Keratinocyte (primary cell): ENCODE measurements at regions not wholly inside any gene's neighbourhood (a gene's known extent, or its start where the extent isn't known, plus 50 kb on each side); places are given as distances from the start of the nearest gene placed in this dataset.

Experiments
- DNase-seq: peaks from one replicate; pipeline ENCODE4 v3.0.0-alpha.2; 2011; ENCODE audit warnings: low read depth, missing footprints, low spot score
- FAIRE-seq: peaks from 2 replicates; lab custom pipeline; 2011; peaks lifted over from hg19 to GRCh38; lab: Jason Lieb, UNC
- H2AFZ ChIP-seq: 2 replicates; pipeline ENCODE4 v1.6.0; 2012; ENCODE audit warnings: low read length, control low read depth, inconsistent platforms; ENCODE audit not compliant: control insufficient read depth
- H3K27ac ChIP-seq: 2 replicates; pipeline ENCODE4 v1.5.1; 2011; ENCODE audit warnings: low read length; ENCODE audit not compliant: control insufficient read depth, insufficient read depth
- H3K27me3 ChIP-seq: 3 replicates; pipeline ENCODE4 v1.6.0; 2011; ENCODE audit warnings: low read length; ENCODE audit not compliant: control insufficient read depth, insufficient read depth; ENCODE audit errors: extremely low read depth
- H3K36me3 ChIP-seq, 2 experiments: 2 replicates in 1 of 2; 3 replicates in 1 of 2; pipeline ENCODE4 v1.5.1; 2011; ENCODE audit warnings: low read length in 2 of 2, mild to moderate bottlenecking in 1 of 2; ENCODE audit not compliant: control insufficient read depth in 2 of 2, insufficient read depth in 2 of 2; ENCODE audit errors: extremely low read depth in 1 of 2
- H3K4me1 ChIP-seq: 3 replicates; pipeline ENCODE4 v1.5.1; 2011; ENCODE audit warnings: low read length; ENCODE audit not compliant: control insufficient read depth, insufficient read depth; ENCODE audit errors: extremely low read depth
- H3K4me2 ChIP-seq: 3 replicates; pipeline ENCODE4 v1.6.0; 2011; ENCODE audit warnings: low read depth, low read length; ENCODE audit not compliant: control insufficient read depth, insufficient read depth; ENCODE audit errors: extremely low read depth
- H3K4me3 ChIP-seq, 3 experiments: fragments of 200-600 bp in 1 of 3; sonication (generic) in 1 of 3; 2 replicates in 2 of 3; 3 replicates in 1 of 3; pipeline ENCODE4 v1.5.1; 2011 to 2016; ENCODE audit warnings: low read length in 3 of 3, mild to moderate bottlenecking in 3 of 3, control low read depth in 2 of 3, inconsistent platforms in 1 of 3, low read depth in 1 of 3, mixed read lengths in 1 of 3, mixed run types in 1 of 3, moderate library complexity in 1 of 3; ENCODE audit not compliant: control insufficient read depth in 2 of 3, insufficient read depth in 2 of 3; ENCODE audit errors: extremely low read depth in 1 of 3
- H3K79me2 ChIP-seq: 2 replicates; pipeline ENCODE4 v1.6.0; 2012; ENCODE audit warnings: low read length; ENCODE audit not compliant: control insufficient read depth, insufficient read depth
- H3K9ac ChIP-seq: 3 replicates; pipeline ENCODE4 v1.6.0; 2011; ENCODE audit warnings: low read length; ENCODE audit not compliant: control insufficient read depth, insufficient read depth; ENCODE audit errors: extremely low read depth
- H3K9me1 ChIP-seq: 3 replicates; pipeline ENCODE4 v1.6.0; 2011; ENCODE audit warnings: low read length; ENCODE audit not compliant: control insufficient read depth, insufficient read depth; ENCODE audit errors: extremely low read depth
- H3K9me3 ChIP-seq: 2 replicates; pipeline ENCODE4 v1.5.1; 2012; ENCODE audit warnings: low read depth, low read length; ENCODE audit not compliant: control insufficient read depth
- H4K20me1 ChIP-seq: 3 replicates; pipeline ENCODE4 v1.6.0; 2011; ENCODE audit warnings: low read length; ENCODE audit not compliant: control insufficient read depth, insufficient read depth; ENCODE audit errors: extremely low read depth
- CTCF ChIP-seq, 3 experiments: IDR thresholded peaks in 1 of 3; conservative IDR thresholded peaks in 1 of 3; optimal IDR thresholded peaks in 1 of 3; 2 replicates in 2 of 3; 3 replicates in 1 of 3; pipeline versions ENCODE3 to v1.5.1; 2011; ENCODE audit warnings: low read length in 3 of 3, mild to moderate bottlenecking in 3 of 3, moderate library complexity in 2 of 3, control low read depth in 1 of 3, inconsistent platforms in 1 of 3; ENCODE audit not compliant: insufficient read depth in 2 of 3; ENCODE audit errors: extremely low read depth in 1 of 3
- EZH2 ChIP-seq: IDR thresholded peaks from one replicate; pipeline ENCODE4 v1.6.1; 2012; ENCODE audit warnings: inconsistent platforms, mild to moderate bottlenecking, low read length, moderate library complexity
- dilution Hi-C: fragments of 300-500 bp; cut with MboI; formaldehyde crosslinking; loops from one replicate; pipeline ENCODE4 v1.7.0; 2020; ENCODE audit warnings: low sequenced_read_pairs; ENCODE audit not compliant: extremely low pct_ligation_motif_present

- Histone ChIP-seq H3K27me3 (peaks cover 28% of the 10 kb centered on the region), H3K36me3 (no peaks in the 10 kb centered on the region)
- dilution Hi-C loops, result no loop called here
Observed at GRCh38 chr15:70412794-70413193, 315.1 kb upstream of the TLE3 start.

GRCh38 chr15:70411143-70411863, 313.6 kb upstream of the TLE3 start:
- H3K36me3 ChIP-seq, result no peaks in the 10 kb centered on the region
- FAIRE-seq (no peak), DNase-seq (no peak)
- TF ChIP-seq CTCF (optimal IDR thresholded peaks at IDR 0.05 in 1 of 3, IDR thresholded peaks at IDR 0.05 in 1 of 3, conservative IDR thresholded peaks at IDR 0.05 in 1 of 3; ENCODE audit: extremely low read depth in 1 of 3, insufficient read depth in 2 of 3, low read length in 3 of 3), result no peak
- no peak for TF ChIP-seq EZH2
- H3K4me1 ChIP-seq, result peaks cover 11% of the 10 kb centered on the region
- no peak overlapping the region for H2AFZ ChIP-seq
- H3K27ac ChIP-seq, result no peak overlapping the region
- dilution Hi-C loops, result no loop called here
- H3K4me3 ChIP-seq, result no peak overlapping the region
- no peaks in the 10 kb centered on the region for H4K20me1 ChIP-seq
- peaks cover 2% of the 10 kb centered on the region for H3K9me3 ChIP-seq
- H3K27me3 ChIP-seq, result peaks cover 19% of the 10 kb centered on the region
- no peak overlapping the region for H3K4me2 ChIP-seq
- H3K9me1 ChIP-seq, result no peaks in the 10 kb centered on the region
- H3K79me2 ChIP-seq, result no peaks in the 10 kb centered on the region
- H3K9ac ChIP-seq, result no peak overlapping the region

More at GRCh38 chr15:70412794-70413193, 315.1 kb upstream of the TLE3 start:
- Histone ChIP-seq H3K4me3 (no peak overlapping the region), H3K9ac (no peak overlapping the region), H3K4me1 (peaks cover 11% of the 10 kb centered on the region), H3K9me1 (no peaks in the 10 kb centered on the region), H3K4me2 (no peak overlapping the region), H3K9me3 (peaks cover 2% of the 10 kb centered on the region), H3K79me2 (no peaks in the 10 kb centered on the region), H3K27ac (no peak overlapping the region), H2AFZ (no peak overlapping the region), H4K20me1 (no peaks in the 10 kb centered on the region)
- FAIRE-seq (no peak), DNase-seq (no peak)
- TF ChIP-seq CTCF (optimal IDR thresholded peaks at IDR 0.05 in 1 of 3, IDR thresholded peaks at IDR 0.05 in 1 of 3, conservative IDR thresholded peaks at IDR 0.05 in 1 of 3; ENCODE audit: extremely low read depth in 1 of 3, insufficient read depth in 2 of 3, low read length in 3 of 3), result no peak
- no peak for TF ChIP-seq EZH2
